Tibial nerve (tissue), 4 donors: ENCODE measurements at regions not wholly inside any gene's neighbourhood (a gene's known extent, or its start where the extent isn't known, plus 50 kb on each side); places are given as distances from the start of the nearest gene placed in this dataset.
A peak's percentile ranks its signal among the peaks of the same experiment; 100 is the strongest.

Experiments used
- DNase-seq, 2 donors: peaks; one replicate each; pipeline ENCODE4 v3.0.0-alpha.2; 2019; ENCODE audit warnings: low spot score in 2 of 2
- H3K27ac ChIP-seq, 4 donors: fragments of 200-600 bp; sonication (generic) in 3 of 4; one replicate each; pipeline ENCODE4 v1.5.1; 2017 to 2019; ENCODE audit warnings: mild to moderate bottlenecking in 1 of 4
- H3K27me3 ChIP-seq, 2 donors: fragments of 200-600 bp; sonication (generic) in 1 of 2; one replicate each; pipeline versions ENCODE4 v1.5.1 to v1.6.0; 2017 to 2019
- H3K36me3 ChIP-seq, 3 donors: fragments of 200-600 bp; sonication (generic); one replicate each; pipeline ENCODE4 v1.5.1; 2018 to 2019
- H3K4me1 ChIP-seq, 4 donors: fragments of 200-600 bp; sonication (generic) in 3 of 4; one replicate each; pipeline ENCODE4 v1.5.1; 2017 to 2019
- H3K4me3 ChIP-seq, 4 donors: fragments of 200-600 bp; sonication (generic) in 3 of 4; one replicate each; pipeline ENCODE4 v1.5.1; 2017 to 2019; ENCODE audit warnings: mild to moderate bottlenecking in 1 of 4, moderate library complexity in 1 of 4
- H3K9me3 ChIP-seq, 4 donors: fragments of 200-600 bp; sonication (generic) in 3 of 4; one replicate each; pipeline ENCODE4 v1.5.1; 2017 to 2019
- EP300 ChIP-seq, 2 donors: sonication (generic); formaldehyde crosslinking; IDR thresholded peaks; one replicate each; pipeline ENCODE4 v1.6.1; 2017; ENCODE audit warnings: antibody characterized with exemption in 2 of 2, mild to moderate bottlenecking in 1 of 2
- POLR2A ChIP-seq, 2 donors: fragments of 450-650 bp; IDR thresholded peaks; one replicate each; pipeline ENCODE4 v1.6.1; 2017; ENCODE audit warnings: antibody characterized with exemption in 2 of 2, mild to moderate bottlenecking in 2 of 2, moderate library complexity in 2 of 2
- WGBS, 2 donors: methylation state at CpG; one replicate each; pipeline ENCODE4 v1.1.5; 2018; 5-methylcytosine and 5-hydroxymethylcytosine counted together
- TF ChIP-seq, protein P1 (sequence below), 5 experiments: fragments of 200-600 bp in 3 of 5; fragments of 450-650 bp in 2 of 5; sonication (generic) in 3 of 5; IDR thresholded peaks; one replicate each; pipeline ENCODE4 v1.5.1; 2016 to 2019; ENCODE audit warnings: antibody characterized with exemption in 5 of 5, mild to moderate bottlenecking in 3 of 5, moderate library complexity in 2 of 5

DNA sequence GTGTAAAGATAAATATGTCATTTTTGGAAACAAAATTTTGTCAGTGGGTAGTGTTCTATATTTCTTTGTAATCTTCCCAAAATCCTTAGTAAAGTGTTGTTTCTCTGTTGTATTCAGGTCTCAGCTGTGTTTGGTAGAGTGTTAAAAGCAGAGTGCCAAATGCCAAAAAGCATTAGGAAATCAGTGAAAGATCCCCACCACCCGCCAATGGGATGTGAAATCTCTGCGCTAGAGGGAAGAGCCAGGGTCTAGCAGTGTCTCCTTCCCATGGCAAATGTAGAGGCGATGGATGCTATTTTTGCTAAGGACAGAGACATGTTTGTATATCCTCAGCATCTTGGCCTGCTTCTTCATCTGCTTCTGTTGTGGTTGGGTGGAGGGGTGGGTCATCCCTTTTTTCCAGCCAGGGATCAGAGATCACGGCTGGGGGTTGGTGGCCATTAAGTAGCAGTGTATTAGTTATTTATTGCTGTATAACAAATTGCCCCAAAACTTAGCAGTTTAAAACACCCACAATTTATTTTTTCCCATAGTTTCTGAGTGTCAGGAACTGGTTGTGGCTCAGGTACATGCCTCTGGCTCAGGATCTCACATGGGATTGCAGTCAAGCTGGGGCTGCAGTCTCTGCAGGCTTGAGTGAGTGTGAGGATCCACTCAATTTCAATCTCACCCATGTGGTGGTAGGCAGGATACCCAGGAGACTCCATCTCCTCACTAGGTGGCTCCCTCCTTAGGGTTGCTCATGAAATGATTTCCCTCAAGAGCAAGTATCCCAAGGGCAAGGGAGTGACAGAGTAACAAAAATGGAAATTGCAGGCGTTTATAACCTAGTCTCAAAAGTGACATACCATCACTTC is 211.9 kb downstream of the MYCN start:
- no peak for DNase-seq
- Histone ChIP-seq H3K4me3 (no peak overlapping the region), H3K27me3 (no peaks in the 10 kb centered on the region), H3K36me3 (no peaks in the 10 kb centered on the region), H3K27ac (no peak overlapping the region), H3K4me1 (no peaks in the 10 kb centered on the region), H3K9me3 (no peaks in the 10 kb centered on the region)
- TF ChIP-seq POLR2A (IDR thresholded peaks at IDR 0.05) (no peak), EP300 (IDR thresholded peaks at IDR 0.05) (no peak)
- 83 to 90% methylated on average over 5 of the region's 5 CpGs for WGBS, 2 donors

DNA sequence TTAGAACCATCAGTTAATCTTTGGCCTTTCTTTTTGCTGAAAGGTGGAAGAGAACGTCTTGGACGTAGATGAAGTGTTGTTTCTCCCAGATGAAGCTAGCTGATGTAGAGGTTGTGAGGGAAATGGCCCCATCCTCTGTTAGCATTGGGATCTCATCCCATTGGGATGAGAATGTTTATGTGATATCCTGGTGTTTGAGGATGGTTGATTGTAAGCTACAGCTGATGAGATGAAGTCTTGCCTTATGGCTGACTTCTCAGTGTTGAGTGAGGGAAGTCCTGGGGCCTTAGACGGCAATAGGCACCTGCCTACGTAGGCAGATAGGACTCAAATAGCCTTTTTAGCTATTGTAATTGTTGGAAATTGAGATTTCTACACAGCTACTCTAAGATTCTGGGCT is 211.3 kb downstream of the MYCN start:
- H3K27me3 ChIP-seq, result no peaks in the 10 kb centered on the region
- TF ChIP-seq, protein P1, sequence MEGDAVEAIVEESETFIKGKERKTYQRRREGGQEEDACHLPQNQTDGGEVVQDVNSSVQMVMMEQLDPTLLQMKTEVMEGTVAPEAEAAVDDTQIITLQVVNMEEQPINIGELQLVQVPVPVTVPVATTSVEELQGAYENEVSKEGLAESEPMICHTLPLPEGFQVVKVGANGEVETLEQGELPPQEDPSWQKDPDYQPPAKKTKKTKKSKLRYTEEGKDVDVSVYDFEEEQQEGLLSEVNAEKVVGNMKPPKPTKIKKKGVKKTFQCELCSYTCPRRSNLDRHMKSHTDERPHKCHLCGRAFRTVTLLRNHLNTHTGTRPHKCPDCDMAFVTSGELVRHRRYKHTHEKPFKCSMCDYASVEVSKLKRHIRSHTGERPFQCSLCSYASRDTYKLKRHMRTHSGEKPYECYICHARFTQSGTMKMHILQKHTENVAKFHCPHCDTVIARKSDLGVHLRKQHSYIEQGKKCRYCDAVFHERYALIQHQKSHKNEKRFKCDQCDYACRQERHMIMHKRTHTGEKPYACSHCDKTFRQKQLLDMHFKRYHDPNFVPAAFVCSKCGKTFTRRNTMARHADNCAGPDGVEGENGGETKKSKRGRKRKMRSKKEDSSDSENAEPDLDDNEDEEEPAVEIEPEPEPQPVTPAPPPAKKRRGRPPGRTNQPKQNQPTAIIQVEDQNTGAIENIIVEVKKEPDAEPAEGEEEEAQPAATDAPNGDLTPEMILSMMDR (IDR thresholded peaks at IDR 0.05), result no peak
- TF ChIP-seq POLR2A (IDR thresholded peaks at IDR 0.05) (no peak), EP300 (IDR thresholded peaks at IDR 0.05) (no peak)
- no peak overlapping the region for H3K4me3 ChIP-seq
- no peaks in the 10 kb centered on the region for H3K4me1 ChIP-seq
- DNase-seq, result no peak
- 90 to 93% methylated on average over 4 of the region's 4 CpGs for WGBS, 2 donors
- no peaks in the 10 kb centered on the region for H3K9me3 ChIP-seq
- H3K27ac ChIP-seq, result no peak overlapping the region
- no peaks in the 10 kb centered on the region for H3K36me3 ChIP-seq

DNA sequence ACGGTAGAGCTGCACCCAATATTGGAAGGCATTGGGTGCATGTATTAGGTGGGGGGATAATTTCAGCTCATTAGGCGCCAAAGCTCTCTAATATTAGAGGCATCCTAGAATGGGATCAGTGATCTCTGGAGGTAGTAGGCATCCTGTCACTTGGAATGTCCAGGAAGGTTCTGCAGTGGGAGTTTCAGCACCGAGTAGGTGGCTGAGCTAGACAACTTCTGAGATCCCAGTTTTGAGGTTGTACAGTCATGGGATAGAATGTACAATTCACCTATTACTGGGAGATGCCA is 210.9 kb downstream of the MYCN start:
- TF ChIP-seq EP300 (IDR thresholded peaks at IDR 0.05), result no peak
- no peak for TF ChIP-seq POLR2A (IDR thresholded peaks at IDR 0.05)
- TF ChIP-seq, protein P1 (IDR thresholded peaks at IDR 0.05), result no peak

DNA sequence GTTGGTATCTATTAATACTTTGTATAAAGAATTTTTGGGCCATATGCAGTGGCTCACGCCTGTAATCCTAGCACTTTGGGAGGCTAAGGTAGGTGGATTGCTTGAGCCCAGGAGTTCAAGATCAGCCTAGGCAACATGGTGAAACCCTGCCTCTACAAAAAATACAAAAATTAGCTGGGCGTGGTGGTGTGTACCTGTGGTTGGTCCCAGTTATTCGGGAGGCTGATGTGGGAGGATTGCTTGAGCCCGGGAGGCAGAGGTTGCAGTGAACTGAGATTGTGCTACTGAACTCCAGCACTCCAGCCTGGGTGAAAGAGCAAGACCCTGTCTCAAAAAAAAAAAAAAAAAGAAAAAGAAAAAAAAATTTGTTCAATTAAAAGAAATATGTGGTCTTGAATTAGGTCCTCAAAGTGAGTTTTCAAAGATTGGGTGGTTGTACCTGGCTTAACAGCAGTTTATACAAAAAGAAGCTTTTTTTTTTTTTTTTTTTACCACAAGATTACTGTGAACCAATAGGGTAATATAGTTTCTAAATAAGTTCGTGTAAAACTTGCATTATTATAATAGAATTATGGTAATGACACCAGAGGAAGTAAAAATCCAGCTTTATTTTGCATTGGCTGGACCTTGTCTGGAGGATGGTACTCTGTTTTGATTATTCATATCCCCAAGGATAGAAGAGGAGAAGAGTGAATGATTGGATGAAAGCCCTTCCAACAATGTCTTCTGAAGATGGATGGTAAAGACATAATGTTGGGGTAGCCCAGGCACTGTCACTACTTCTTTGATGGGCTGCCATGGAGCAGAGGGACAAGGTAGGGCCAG is 210.3 kb downstream of the MYCN start:
- TF ChIP-seq EP300 (IDR thresholded peaks at IDR 0.05) (no peak), POLR2A (IDR thresholded peaks at IDR 0.05) (no peak)
- TF ChIP-seq, protein P1 (IDR thresholded peaks at IDR 0.05), result no peak
- 87 to 89% methylated on average over 5 of the region's 5 CpGs for WGBS, 2 donors
- Histone ChIP-seq H3K27me3 (no peaks in the 10 kb centered on the region), H3K9me3 (no peaks in the 10 kb centered on the region), H3K4me1 (no peaks in the 10 kb centered on the region), H3K27ac (no peak overlapping the region), H3K36me3 (no peaks in the 10 kb centered on the region), H3K4me3 (no peak overlapping the region)
- DNase-seq, result no peak

More for the DNA sequence above, 210.9 kb downstream of the MYCN start:
- Histone ChIP-seq H3K9me3 (no peaks in the 10 kb centered on the region), H3K4me3 (no peak overlapping the region), H3K4me1 (no peaks in the 10 kb centered on the region), H3K27ac (no peak overlapping the region), H3K27me3 (no peaks in the 10 kb centered on the region), H3K36me3 (no peaks in the 10 kb centered on the region)
- whole genome bisulfite sequencing, 2 donors, result 88 to 94% methylated on average over 3 of the region's 3 CpGs
- DNase-seq, result peak in 1 of 2 donors; percentile 1

DNA sequence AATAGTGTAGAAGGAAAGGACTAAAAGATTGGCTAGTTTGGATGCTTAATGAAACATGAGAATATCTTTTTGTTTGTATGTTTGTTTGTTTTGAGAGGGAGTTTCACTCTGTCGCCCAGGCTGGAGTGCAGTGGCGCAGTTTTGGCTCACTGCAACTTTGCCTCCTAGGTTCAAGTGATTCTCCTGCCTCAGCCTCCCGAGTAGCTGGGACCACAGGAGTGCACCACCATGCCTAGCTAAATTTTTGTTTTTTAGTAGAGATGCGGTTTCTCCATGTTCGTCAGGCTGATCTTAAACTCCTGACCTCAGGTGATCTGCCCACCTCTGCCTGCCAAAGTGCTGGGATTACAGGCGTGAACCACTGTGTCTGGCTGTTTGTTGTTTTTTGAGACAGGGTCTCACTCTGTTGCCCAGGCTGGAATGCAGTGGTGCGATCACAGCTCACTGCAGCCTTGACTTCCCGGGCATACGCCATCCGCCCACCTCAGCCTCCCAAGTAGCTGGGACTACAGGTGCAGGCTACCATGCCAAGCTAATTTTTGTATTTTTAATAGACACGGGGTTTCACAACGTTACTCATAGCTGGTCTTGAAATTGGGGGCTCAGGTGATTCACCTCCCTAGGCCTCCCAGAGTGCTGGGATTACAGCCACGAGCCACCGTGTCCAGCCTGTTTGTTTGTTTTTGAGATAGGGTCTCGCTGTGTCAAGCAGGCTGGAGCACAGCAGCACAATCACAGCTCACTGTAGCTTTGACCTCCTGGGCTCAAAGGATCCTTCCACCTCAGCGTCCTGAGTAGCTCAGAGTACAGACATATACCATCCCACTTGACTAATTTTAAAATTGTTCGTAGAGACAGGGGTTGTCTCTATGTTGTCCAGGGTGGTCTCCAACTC is 209.2 kb downstream of the MYCN start:
- H3K36me3 ChIP-seq, result no peaks in the 10 kb centered on the region
- peak in 1 of 2 donors; percentile 3 for DNase-seq
- no peaks in the 10 kb centered on the region for H3K9me3 ChIP-seq
- H3K27ac ChIP-seq, result no peak overlapping the region
- no peaks in the 10 kb centered on the region for H3K27me3 ChIP-seq
- H3K4me1 ChIP-seq, result no peaks in the 10 kb centered on the region
- 82% methylated on average over 17 of the region's 17 CpGs for WGBS, 2 donors
- H3K4me3 ChIP-seq, result no peak overlapping the region
- TF ChIP-seq POLR2A (IDR thresholded peaks at IDR 0.05) (no peak), EP300 (IDR thresholded peaks at IDR 0.05) (no peak)
- TF ChIP-seq, protein P1 (IDR thresholded peaks at IDR 0.05), result no peak
